Adrenal gland (tissue), 9 donors: ENCODE measurements at regions not wholly inside any gene's neighbourhood (a gene's known extent, or its start where the extent isn't known, plus 50 kb on each side); places are given as distances from the start of the nearest gene placed in this dataset.

Source experiments
- DNase-seq, 7 donors: peaks; one replicate each; pipeline ENCODE4 v3.0.0-alpha.2; 2019 to 2020
- H3K27ac ChIP-seq, 5 donors: fragments of 200-600 bp; sonication (generic) in 4 of 5; 1 replicate in 3 of 5; 2 replicates in 2 of 5; pipeline versions ENCODE4 v1.5.1 to v1.8.0; 2016 to 2020; ENCODE audit warnings: mild to moderate bottlenecking in 1 of 5
- H3K27me3 ChIP-seq: fragments of 200-600 bp; 2 replicates; pipeline ENCODE4 v1.8.0; 2021
- H3K36me3 ChIP-seq, 2 donors: fragments of 200-600 bp; replicated peaks in 1 of 2; 1 replicate in 1 of 2; 2 replicates in 1 of 2; pipeline versions ENCODE4 v1.5.1 to v1.8.0; 2018 to 2022
- H3K4me1 ChIP-seq, 2 donors: fragments of 200-600 bp; replicated peaks in 1 of 2; 1 replicate in 1 of 2; 2 replicates in 1 of 2; pipeline versions ENCODE4 v1.5.1 to v1.8.0; 2018 to 2021
- H3K4me3 ChIP-seq, 4 donors: fragments of 200-600 bp; sonication (generic) in 3 of 4; one replicate each; pipeline ENCODE4 v1.5.1; 2016 to 2018
- H3K9me3 ChIP-seq, 3 donors: fragments of 200-600 bp; sonication (generic) in 1 of 3; replicated peaks in 1 of 3; 1 replicate in 2 of 3; 2 replicates in 1 of 3; pipeline versions ENCODE4 v1.5.1 to v1.8.0; 2016 to 2021
- CTCF ChIP-seq, 6 experiments: fragments of 450-650 bp in 4 of 6; fragments of 200-600 bp in 2 of 6; sonication (generic) in 1 of 6; IDR thresholded peaks; 1 replicate in 5 of 6; 2 replicates in 1 of 6; pipeline versions ENCODE4 v1.5.1 to v1.8.0; 2016 to 2021; ENCODE audit warnings: antibody characterized with exemption in 6 of 6, mild to moderate bottlenecking in 2 of 6, moderate library complexity in 1 of 6
- POLR2A ChIP-seq, 2 donors: fragments of 450-650 bp; IDR thresholded peaks; one replicate each; pipeline ENCODE4 v1.6.1; 2017; ENCODE audit warnings: antibody characterized with exemption in 2 of 2, mild to moderate bottlenecking in 2 of 2, moderate library complexity in 1 of 2
- WGBS, 4 donors: extraction: QIAGEN DNeasy Blood & Tissue Kit in 2 of 4; methylation state at CpG; one replicate each; pipeline versions ENCODE4 v1.1.5 to v1.1.7; 2013 to 2017; 5-methylcytosine and 5-hydroxymethylcytosine counted together
- intact Hi-C, 2 donors: fragments of 100-400 bp; cut with DNase I; formaldehyde crosslinking; loops; one replicate each; pipeline versions ENCODE4 v1.14.1 to v1.15.0; 2022 to 2023
- donor health status: healthy with polysubstance abuse.
- donor health status: Bipolar disorder and iron deficiency.
- donor health status: DM: yes; HTN: yes; CAD: no.
- donor health status: DM: no; HTN: no; CAD: no.
- donor health status: DM: no; HTN: no; CAD: no.

DNA sequence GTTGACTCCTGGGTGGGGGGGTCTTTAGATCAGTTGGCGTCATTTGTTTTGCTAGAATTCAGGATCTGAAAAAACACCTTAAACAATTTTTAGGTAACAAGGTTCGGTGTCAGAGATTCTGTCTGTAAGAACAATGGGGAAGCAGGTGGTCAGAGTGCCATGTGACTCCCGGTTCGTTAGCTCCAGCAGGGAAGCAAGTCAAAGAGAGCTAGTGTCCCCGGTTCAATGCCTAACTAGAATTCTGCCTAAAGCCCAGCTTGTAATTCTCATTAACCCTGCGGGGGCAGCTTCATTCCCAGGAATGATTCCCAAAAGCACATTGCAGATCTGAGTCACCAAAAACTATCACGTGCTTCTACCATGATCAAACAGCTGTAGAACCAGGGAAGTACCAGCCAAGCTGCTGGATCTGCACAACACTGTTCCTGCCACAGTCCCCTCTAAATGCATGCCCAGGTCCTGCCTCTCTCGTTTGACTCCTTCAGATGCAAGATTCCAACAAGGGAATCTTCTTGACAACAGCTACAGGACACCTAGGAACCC, 664.3 kb upstream of the CELF2 start:
- Histone ChIP-seq H3K4me3 (no peak overlapping the region), H3K9me3 (no peaks in the 10 kb centered on the region), H3K27me3 (no peaks in the 10 kb centered on the region), H3K36me3 (no peaks in the 10 kb centered on the region), H3K4me1 (no peaks in the 10 kb centered on the region), H3K27ac (no peak overlapping the region)
- TF ChIP-seq POLR2A (IDR thresholded peaks at IDR 0.05) (no peak), CTCF (IDR thresholded peaks at IDR 0.05) (no peak)
- intact Hi-C loops = no loop called here
- no peak for DNase-seq
- WGBS, 4 donors = 70 to 80% (median 72%) methylated on average over 7 to 8 of the region's 8 CpGs

DNA sequence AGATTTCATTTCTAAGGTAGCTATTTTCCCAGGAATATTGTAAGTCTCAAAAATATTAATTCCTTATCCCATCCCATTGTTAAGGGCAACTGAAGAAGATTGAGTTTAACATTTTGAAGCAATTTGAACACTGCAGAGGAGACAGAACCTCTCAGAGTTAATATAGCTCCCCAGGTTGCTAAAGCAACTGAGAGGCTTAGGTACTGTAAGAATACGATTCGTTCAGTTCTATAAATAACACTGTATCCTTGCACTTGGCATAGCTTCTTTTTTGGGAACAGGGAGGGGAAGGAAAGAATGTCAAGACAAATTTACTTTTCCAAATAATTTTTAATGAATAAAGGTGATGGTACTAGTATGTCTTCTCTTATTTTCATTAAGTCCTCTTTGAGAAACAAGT, 658.4 kb upstream of the CELF2 start:
- TF ChIP-seq CTCF (IDR thresholded peaks at IDR 0.05) (no peak), POLR2A (IDR thresholded peaks at IDR 0.05) (no peak)

GRCh38 chr10:10361301-10361885, 656.3 kb upstream of the CELF2 start:
- DNase-seq = no peak
- H3K9me3 ChIP-seq = no peaks in the 10 kb centered on the region
- intact Hi-C loops = no loop called here
- H3K4me1 ChIP-seq = no peaks in the 10 kb centered on the region
- no peak overlapping the region for H3K4me3 ChIP-seq
- H3K27ac ChIP-seq = no peak overlapping the region
- TF ChIP-seq POLR2A (IDR thresholded peaks at IDR 0.05) (no peak), CTCF (IDR thresholded peaks at IDR 0.05) (no peak)
- WGBS, 4 donors = 36 to 67% (median 57%) methylated on average over 3 of the region's 3 CpGs
- H3K36me3 ChIP-seq = no peaks in the 10 kb centered on the region
- no peaks in the 10 kb centered on the region for H3K27me3 ChIP-seq

More for the DNA sequence above, 658.4 kb upstream of the CELF2 start:
- no peak overlapping the region for H3K27ac ChIP-seq
- no peaks in the 10 kb centered on the region for H3K9me3 ChIP-seq
- intact Hi-C loops = no loop called here
- DNase-seq = no peak
- H3K4me1 ChIP-seq = no peaks in the 10 kb centered on the region
- 32 to 57% (median 46%) methylated on average over 2 of the region's 2 CpGs for WGBS, 4 donors
- H3K36me3 ChIP-seq = no peaks in the 10 kb centered on the region
- no peak overlapping the region for H3K4me3 ChIP-seq
- H3K27me3 ChIP-seq = no peaks in the 10 kb centered on the region

DNA sequence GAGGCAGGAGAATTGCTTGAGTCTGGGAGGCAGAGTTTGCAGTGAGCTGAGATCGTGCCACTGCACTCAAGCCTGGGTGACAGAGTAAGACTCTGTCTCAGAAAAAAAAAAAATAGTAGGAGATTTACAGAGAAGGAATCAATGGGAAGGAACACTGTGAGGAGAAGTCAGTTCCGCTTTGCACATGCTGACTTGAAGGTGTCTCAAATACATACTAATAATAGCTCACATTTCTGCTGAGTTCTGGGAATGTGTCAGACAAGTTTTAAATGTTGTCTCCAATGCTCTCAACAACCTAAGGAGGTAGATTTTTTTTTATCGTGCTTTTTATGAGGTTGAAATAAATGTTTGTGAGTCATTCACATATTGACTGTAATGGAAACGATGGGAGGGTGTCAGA, 654.9 kb upstream of the CELF2 start:
- 73 to 83% (median 75%) methylated on average over 4 of the region's 4 CpGs for WGBS, 4 donors
- Histone ChIP-seq H3K4me3 (no peak overlapping the region), H3K9me3 (no peaks in the 10 kb centered on the region), H3K36me3 (no peaks in the 10 kb centered on the region), H3K27me3 (no peaks in the 10 kb centered on the region), H3K27ac (no peak overlapping the region), H3K4me1 (no peaks in the 10 kb centered on the region)
- TF ChIP-seq POLR2A (IDR thresholded peaks at IDR 0.05) (no peak), CTCF (IDR thresholded peaks at IDR 0.05) (no peak)
- no peak for DNase-seq
- intact Hi-C loops = no loop called here
